ENCODE measurements at regions not wholly inside any gene's neighbourhood (a gene's known extent, or its start where the extent isn't known, plus 50 kb on each side); places are given as distances from the start of the nearest gene placed in this dataset.

- Histone ChIP-seq H3K4me3 (no peak overlapping the region), H3K9me3 (peaks cover 0 to under 1% (median 0%) of the 10 kb centered on the region in 4 donors), H3K27ac (no peak overlapping the region), H3K36me3 (no peaks in the 10 kb centered on the region), H3K27me3 (no peaks in the 10 kb centered on the region), H3K4me1 (no peaks in the 10 kb centered on the region)
- TF ChIP-seq POLR2AphosphoS5 (IDR thresholded peaks at IDR 0.05) (no peak), POLR2A (IDR thresholded peaks at IDR 0.05) (no peak), EP300 (IDR thresholded peaks at IDR 0.05) (no peak)
- TF ChIP-seq, protein P1, sequence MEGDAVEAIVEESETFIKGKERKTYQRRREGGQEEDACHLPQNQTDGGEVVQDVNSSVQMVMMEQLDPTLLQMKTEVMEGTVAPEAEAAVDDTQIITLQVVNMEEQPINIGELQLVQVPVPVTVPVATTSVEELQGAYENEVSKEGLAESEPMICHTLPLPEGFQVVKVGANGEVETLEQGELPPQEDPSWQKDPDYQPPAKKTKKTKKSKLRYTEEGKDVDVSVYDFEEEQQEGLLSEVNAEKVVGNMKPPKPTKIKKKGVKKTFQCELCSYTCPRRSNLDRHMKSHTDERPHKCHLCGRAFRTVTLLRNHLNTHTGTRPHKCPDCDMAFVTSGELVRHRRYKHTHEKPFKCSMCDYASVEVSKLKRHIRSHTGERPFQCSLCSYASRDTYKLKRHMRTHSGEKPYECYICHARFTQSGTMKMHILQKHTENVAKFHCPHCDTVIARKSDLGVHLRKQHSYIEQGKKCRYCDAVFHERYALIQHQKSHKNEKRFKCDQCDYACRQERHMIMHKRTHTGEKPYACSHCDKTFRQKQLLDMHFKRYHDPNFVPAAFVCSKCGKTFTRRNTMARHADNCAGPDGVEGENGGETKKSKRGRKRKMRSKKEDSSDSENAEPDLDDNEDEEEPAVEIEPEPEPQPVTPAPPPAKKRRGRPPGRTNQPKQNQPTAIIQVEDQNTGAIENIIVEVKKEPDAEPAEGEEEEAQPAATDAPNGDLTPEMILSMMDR (IDR thresholded peaks at IDR 0.05), result no peak
- intact Hi-C loops (cut with DNase I), result no loop called here
- 54 to 81% methylated on average over 1 of the region's 1 CpG for WGBS, 2 donors
- no peak for DNase-seq
These were observed 1077.4 kb upstream of the ADGRL4 start for GRCh38 chr1:80083892-80084291.

DNA sequence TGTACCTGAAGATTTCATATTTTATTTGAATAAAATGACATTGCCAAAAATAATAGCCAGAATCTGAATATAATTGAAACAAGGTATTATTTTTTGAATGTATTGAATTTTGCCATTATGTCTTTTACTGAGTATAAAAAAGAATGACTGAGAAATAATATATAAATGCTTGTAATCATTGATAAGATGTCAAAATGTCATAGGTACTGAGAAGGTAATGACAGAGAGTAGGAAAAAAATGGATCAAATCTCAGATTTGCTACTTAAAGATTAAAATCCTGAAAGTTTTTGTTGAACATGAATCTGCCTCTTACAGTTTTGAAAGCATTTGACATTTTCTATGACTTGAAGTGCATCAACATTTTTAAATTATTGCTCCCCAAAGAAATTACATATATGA lies 1069.9 kb upstream of the ADGRL4 start:
- TF ChIP-seq POLR2AphosphoS5 (IDR thresholded peaks at IDR 0.05) (no peak), POLR2A (IDR thresholded peaks at IDR 0.05) (no peak), EP300 (IDR thresholded peaks at IDR 0.05) (no peak)
- TF ChIP-seq, protein P1 (IDR thresholded peaks at IDR 0.05), result no peak
- DNase-seq, result no peak
- Histone ChIP-seq H3K4me3 (no peak overlapping the region), H3K36me3 (no peaks in the 10 kb centered on the region), H3K27ac (no peak overlapping the region), H3K4me1 (no peaks in the 10 kb centered on the region), H3K27me3 (no peaks in the 10 kb centered on the region), H3K9me3 (no peaks in the 10 kb centered on the region)
- intact Hi-C loops (cut with DNase I), result no loop called here

DNA sequence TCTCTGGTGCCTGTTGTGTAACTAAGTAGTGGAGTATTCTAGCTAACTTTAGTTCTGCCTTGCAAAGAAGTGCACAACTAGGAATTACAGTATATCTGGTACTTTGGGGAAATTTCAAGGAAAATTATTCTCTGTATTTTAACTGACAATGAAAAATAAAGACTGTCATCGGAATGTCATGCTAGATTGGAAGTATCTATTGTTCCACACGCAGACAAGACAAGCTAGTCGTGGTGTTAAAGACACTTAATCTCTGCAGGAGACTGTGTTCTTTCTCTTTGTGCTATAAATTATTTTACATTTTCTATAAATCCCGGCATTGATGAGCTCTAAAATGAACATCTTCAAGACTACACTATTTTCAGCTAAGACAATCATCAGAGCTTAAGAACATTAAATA lies 1068.8 kb upstream of the ADGRL4 start:
- Histone ChIP-seq H3K36me3 (no peaks in the 10 kb centered on the region), H3K27ac (no peak overlapping the region), H3K4me3 (no peak overlapping the region), H3K27me3 (no peaks in the 10 kb centered on the region), H3K9me3 (no peaks in the 10 kb centered on the region), H3K4me1 (no peaks in the 10 kb centered on the region)
- intact Hi-C loops (cut with DNase I), result no loop called here
- DNase-seq, result no peak
- no peak for TF ChIP-seq EP300 (IDR thresholded peaks at IDR 0.05)
- no peak for TF ChIP-seq POLR2A (IDR thresholded peaks at IDR 0.05)
- TF ChIP-seq, protein P1 (IDR thresholded peaks at IDR 0.05), result no peak
- no peak for TF ChIP-seq POLR2AphosphoS5 (IDR thresholded peaks at IDR 0.05)
- WGBS, 2 donors, result 82 to 83% methylated on average over 4 of the region's 4 CpGs

- H3K4me1 ChIP-seq, result no peaks in the 10 kb centered on the region
- H3K9me3 ChIP-seq, result no peaks in the 10 kb centered on the region
- no peaks in the 10 kb centered on the region for H3K36me3 ChIP-seq
- 77 to 92% methylated on average over 2 of the region's 2 CpGs for WGBS, 2 donors
- H3K4me3 ChIP-seq, result no peak overlapping the region
- no peak for DNase-seq
- H3K27me3 ChIP-seq, result no peaks in the 10 kb centered on the region
- intact Hi-C loops (cut with DNase I), result no loop called here
- TF ChIP-seq, protein P1 (IDR thresholded peaks at IDR 0.05), result no peak
- TF ChIP-seq POLR2AphosphoS5 (IDR thresholded peaks at IDR 0.05) (no peak), POLR2A (IDR thresholded peaks at IDR 0.05) (no peak), EP300 (IDR thresholded peaks at IDR 0.05) (no peak)
- H3K27ac ChIP-seq, result no peak overlapping the region
These were observed 1066.0 kb upstream of the ADGRL4 start for GRCh38 chr1:80072563-80072962.

GRCh38 chr1:80066060-80066459 lies 1059.5 kb upstream of the ADGRL4 start:
- no peak for DNase-seq
- WGBS, 2 donors, result 9 to 39% methylated on average over 2 of the region's 2 CpGs
- no peak overlapping the region for H3K4me3 ChIP-seq
- H3K27ac ChIP-seq, result no peak overlapping the region
- H3K36me3 ChIP-seq, result no peaks in the 10 kb centered on the region
- H3K9me3 ChIP-seq, result no peaks in the 10 kb centered on the region
- H3K4me1 ChIP-seq, result peaks cover 0 to 6% (median 5%) of the 10 kb centered on the region in 4 donors
- intact Hi-C loops (cut with DNase I), result no loop called here
- H3K27me3 ChIP-seq, result no peaks in the 10 kb centered on the region
- TF ChIP-seq, protein P1 (IDR thresholded peaks at IDR 0.05), result no peak
- TF ChIP-seq EP300 (IDR thresholded peaks at IDR 0.05), result no peak
- TF ChIP-seq POLR2AphosphoS5 (IDR thresholded peaks at IDR 0.05), result no peak
- TF ChIP-seq POLR2A (IDR thresholded peaks at IDR 0.05), result no peak

Measured in sigmoid colon (tissue), 6 donors.